Anterior cingulate cortex (tissue), 58 donors: ENCODE measurements at regions not wholly inside any gene's neighbourhood (a gene's known extent, or its start where the extent isn't known, plus 50 kb on each side); places are given as distances from the start of the nearest gene placed in this dataset.

Source experiments
- DNase-seq, 58 donors: peaks; one replicate each; lab custom pipeline; 2025; lab: John Stamatoyannopoulos, UW

DNA sequence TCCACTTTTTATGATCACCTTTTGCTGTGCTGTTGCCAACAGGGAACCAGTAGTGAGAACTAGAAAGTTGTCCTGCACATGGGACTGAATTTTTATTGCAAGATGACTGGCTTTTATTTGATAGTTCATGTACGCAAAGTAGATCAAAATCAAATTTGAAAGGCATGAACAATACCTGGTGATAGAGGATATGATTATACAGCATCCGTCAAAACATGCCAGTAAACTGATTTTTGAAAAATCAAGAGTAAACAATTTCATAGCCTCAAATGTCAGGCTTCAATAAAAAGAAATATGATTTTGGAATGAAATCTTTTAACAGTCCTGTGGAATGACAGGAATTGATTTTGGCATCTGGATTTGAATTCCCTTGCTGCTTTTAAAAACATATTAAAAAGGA lies 219.6 kb upstream of the LRRN1 start:
- no peak for DNase-seq

DNA sequence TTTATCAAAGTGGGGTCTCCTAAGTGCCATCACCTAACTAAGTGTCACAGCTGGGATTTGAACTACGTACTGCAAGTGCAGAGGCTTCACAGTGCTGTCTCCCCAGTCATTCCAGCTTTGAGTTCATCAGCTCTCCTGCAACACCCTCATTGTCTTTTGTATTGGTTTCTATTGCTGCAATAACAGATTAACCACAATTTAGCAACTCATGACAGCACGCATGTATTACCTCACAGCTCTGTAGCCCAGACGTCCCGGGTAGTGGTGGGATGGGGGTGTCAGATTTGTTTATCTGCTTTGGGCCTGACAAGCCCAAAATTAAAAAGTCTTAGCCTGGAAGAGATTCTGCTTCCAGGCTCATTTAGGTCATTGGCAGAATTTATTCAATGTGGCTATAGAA lies 220.5 kb upstream of the LRRN1 start:
- DNase-seq, result no peak

GRCh38 chr3:3577823-3578222 lies 221.4 kb upstream of the LRRN1 start:
- no peak for DNase-seq

DNA sequence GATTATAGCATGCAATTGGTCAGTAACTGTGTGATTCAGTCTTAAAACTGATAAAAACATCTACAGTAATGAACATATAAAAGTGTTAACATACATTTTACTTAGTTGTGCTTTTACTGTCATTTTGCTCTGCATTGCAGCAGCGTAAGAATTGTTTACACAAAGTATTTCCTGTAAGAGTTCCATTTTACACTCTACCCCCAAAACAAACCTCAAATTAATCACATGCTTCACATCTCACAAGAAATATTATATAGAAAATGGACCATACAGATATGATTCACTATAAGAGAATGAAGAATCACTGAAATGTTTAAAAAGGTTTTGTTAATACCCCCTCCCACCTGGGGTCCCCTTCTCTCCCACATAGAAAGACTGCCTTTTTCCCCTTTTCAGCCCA lies 225.9 kb upstream of the LRRN1 start:
- DNase-seq, result no peak

- no peak for DNase-seq
These were observed 238.5 kb upstream of the LRRN1 start for GRCh38 chr3:3560591-3561311.

GRCh38 chr3:3559786-3560185 lies 239.4 kb upstream of the LRRN1 start:
- DNase-seq, result no peak

GRCh38 chr3:3556078-3556477 lies 243.2 kb upstream of the LRRN1 start:
- DNase-seq, result no peak

- no peak for DNase-seq
These were observed 246.0 kb upstream of the LRRN1 start for GRCh38 chr3:3553236-3553635.

DNA sequence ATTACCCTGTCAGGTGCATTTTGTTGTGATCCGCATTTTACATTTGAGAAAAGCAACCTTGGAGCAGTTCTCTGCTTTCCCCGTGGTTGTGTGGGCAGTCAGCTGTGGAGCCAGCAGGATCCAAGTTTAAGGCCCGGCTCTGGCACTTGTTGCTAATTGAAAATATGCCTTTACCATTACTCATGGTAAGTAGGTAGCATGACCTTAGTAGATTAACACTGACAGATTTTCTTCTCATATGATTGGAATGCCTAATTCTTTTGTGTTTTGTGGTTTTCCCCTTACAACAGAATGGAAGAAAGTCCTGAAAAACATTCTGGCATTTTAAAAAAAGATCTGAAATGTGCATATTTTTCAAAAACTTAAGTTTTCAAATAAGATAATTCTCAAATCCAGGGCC lies 246.5 kb upstream of the LRRN1 start:
- no peak for DNase-seq

GRCh38 chr3:3551981-3552380 lies 247.2 kb upstream of the LRRN1 start:
- no peak for DNase-seq

- no peak for DNase-seq
These were observed 253.9 kb upstream of the LRRN1 start for GRCh38 chr3:3545360-3545759.

- DNase-seq, result no peak
These were observed 260.8 kb upstream of the LRRN1 start for GRCh38 chr3:3538451-3538850.

DNA sequence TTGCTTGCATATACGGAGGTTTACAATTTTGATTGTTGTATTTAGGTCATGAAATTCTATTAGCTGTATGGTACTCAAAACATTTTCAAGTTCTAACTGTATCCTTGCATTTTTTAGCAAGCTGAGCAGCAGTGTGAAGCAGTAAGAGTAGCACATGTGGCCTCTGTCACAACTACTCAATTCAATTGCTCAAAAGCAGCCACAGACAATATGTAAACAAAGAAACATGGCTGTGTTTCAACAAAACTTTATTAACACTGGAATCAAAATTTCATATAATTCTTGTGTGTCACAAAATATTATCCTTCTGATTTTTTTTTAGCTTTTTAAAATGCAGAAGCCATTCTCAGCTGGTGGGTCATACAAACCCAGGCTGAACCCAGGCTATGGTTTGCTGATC lies 266.7 kb upstream of the LRRN1 start:
- no peak for DNase-seq

GRCh38 chr3:3531476-3531875 lies 267.8 kb upstream of the LRRN1 start:
- DNase-seq, result no peak

GRCh38 chr3:3519266-3519665 lies 280.0 kb upstream of the LRRN1 start:
- no peak for DNase-seq

- DNase-seq, result no peak
These were observed 282.2 kb upstream of the LRRN1 start for GRCh38 chr3:3516996-3517395.

GRCh38 chr3:3516384-3516783 lies 282.8 kb upstream of the LRRN1 start:
- DNase-seq, result no peak

DNA sequence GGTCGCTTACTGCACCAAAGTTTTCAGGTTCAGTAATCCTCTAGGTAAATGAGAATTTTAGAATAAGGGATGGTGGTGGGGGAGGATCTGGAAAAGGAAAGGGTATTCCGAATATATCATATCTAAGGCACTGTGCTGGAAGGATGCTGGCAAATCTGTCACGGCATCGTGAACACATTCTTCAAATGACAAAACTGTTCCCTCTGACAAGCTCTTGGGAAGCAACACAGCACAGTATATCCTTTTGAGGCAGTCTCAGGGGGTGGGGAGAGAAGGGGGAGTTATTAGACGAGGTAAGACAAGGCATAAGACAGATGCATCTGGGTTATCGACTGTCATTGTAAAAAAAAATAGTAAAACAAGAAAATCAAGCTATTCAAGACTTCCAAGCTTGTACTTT lies 289.6 kb upstream of the LRRN1 start:
- peak in 6 of 58 donors; percentile 0 to 14 (median 4) for DNase-seq

DNA sequence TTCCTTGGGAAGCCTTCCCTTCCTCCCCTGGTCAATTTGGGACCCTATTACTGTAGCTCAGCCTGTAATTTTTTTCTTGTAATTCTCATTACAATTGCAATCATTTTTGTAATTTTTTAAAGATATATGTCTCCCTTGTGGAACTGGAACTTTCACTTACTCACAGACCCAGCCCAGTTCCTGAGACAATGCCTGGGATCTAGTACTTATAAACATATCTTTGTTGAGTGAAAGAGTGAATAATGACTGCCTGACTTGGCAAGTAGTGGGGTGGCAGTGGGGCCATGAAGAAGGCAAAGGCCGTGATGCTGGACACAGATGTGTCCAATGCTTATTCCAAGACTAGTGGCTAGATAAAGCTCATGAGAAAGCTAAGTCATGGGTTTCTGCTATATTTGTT lies 294.5 kb upstream of the LRRN1 start:
- DNase-seq, result no peak

- DNase-seq, result no peak
These were observed 295.8 kb upstream of the LRRN1 start for GRCh38 chr3:3503411-3503810.

GRCh38 chr3:3499987-3500386 lies 299.2 kb upstream of the LRRN1 start:
- no peak for DNase-seq

GRCh38 chr3:3499012-3499562 lies 300.1 kb upstream of the LRRN1 start:
- no peak for DNase-seq

- DNase-seq, result no peak
These were observed 303.6 kb upstream of the LRRN1 start for GRCh38 chr3:3495611-3496010.
